Embryonic facial prominence (tissue), 1 donor: ENCODE measurements at regions not wholly inside any gene's neighbourhood (a gene's known extent, or its start where the extent isn't known, plus 50 kb on each side); places are given as distances from the start of the nearest gene placed in this dataset.
"Not testable (repeated sequence)": the region's sequence is repeated elsewhere in the genome, so short reads cannot be mapped to it uniquely, and the experiment has no call there.

Experiments used
- DNase-seq: peaks from one replicate; pipeline ENCODE4 v3.0.0-alpha.2; 2016; ENCODE audit errors: extremely low spot score

DNA sequence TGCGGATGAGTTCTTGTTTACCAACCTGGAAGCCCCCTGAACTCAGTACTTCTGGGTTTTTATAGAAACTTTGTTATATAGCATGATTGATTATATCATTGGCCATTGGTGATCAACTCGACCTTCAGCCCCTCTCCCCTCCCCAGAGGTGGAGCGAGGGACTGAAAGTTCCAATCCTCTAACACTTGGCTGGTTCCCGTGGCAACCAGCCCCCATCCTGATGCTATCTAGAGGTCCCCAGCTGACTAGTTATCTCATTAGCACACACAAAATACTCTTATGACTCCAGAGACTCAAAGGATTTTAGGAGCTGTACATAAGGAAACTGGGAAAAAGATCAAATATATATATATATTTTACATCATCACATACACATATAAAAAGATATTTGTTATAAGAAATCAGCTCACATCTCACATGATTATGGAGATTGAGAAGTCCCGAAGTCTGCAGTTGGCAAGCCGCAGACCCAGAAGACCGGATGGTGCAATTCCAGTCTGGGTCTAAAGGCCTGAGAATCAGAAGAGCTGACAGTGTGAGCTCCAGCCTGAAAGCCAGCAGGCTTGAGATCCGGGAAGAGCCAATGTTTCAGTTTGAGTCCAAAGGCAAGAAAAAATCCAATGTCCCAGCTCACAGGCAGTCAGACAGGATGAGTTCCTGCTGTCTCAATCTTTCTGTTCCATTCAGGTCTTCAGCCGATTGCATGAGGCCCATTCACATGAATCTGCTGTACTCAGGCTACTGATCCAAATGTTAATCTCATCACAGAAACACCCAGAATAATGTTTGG, 179.3 kb upstream of the DTNBP1 start:
- no peak for DNase-seq

GRCh38 chr6:15839969-15840541, 177.2 kb upstream of the DTNBP1 start:
- DNase-seq: no peak

GRCh38 chr6:15837205-15837604, 174.4 kb upstream of the DTNBP1 start:
- DNase-seq: no peak

DNA sequence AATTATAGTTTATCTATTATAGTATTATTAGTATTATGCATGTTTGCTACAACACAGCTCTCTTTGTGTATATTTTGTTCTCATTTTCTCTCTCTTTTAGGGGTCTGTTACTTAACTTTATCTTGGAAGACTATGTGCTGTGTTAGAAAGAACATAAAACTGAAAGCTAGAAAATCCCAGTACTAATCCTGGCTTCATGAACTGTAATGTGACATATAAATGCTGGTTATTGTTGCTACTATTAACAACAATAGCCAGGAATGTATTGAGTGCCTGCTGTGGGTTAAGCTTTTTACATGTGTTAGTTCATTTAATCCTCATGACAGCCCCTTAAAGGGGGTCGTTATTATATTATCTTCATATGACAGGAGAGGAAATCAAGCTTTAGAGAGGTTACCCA, 170.0 kb upstream of the DTNBP1 start:
- no peak for DNase-seq

DNA sequence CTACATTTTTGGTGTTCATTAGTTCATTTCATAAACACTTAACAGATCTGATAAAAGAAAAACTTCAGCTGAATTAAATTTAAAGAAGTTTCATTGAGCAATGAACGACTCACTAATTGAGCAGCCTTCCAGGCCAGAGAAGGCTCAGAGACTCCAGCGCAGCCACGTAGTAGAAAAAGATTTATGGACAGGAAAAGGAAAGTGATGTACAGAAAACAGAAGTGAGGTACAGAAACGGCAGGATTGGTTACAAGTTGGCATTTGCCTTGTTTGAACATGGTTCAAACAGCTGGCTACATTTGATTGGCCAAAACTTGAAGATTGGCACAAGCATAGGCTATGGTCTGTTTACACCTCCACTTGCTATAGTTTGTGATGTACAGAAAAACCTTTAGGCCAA, 166.3 kb upstream of the DTNBP1 start:
- no peak for DNase-seq

DNA sequence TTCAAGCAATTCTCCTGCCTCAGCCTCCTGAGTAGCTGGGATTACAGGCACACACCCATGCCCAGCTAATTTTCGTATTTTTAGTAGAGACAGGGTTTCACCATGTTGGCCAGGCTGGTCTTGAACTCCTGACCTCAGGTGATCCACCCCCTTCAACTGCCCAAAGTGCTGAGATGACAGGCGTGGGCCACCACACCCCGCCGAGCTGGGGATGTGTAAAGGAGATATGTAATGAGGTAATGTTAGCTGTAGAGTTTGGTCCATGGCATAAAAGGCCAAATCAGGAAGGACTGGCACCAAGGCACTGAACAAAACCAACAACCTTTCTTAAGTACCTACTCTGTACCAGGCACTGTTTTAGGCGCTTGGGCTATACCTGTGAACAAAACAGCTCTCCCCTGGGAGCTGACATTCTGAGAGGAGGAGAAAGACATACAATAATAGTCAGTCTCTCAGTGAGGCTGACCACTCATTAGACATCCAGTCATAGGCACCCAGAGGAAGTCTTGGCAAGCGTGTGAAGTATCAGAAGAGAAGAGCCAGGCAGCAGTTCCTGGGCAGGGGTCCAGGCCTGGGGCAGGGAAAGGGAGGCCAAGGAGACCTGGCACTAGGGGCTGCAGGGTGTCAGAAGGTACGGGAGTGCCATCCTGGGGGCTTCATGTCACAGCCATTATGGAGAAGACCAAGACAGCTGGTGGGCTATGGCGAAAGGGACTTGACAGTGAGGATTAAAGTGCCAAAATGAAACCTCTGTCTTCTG, 164.8 kb upstream of the DTNBP1 start:
- DNase-seq: no peak

- no peak for DNase-seq
Observed at GRCh38 chr6:15826814-15827318, 164.0 kb upstream of the DTNBP1 start.

DNA sequence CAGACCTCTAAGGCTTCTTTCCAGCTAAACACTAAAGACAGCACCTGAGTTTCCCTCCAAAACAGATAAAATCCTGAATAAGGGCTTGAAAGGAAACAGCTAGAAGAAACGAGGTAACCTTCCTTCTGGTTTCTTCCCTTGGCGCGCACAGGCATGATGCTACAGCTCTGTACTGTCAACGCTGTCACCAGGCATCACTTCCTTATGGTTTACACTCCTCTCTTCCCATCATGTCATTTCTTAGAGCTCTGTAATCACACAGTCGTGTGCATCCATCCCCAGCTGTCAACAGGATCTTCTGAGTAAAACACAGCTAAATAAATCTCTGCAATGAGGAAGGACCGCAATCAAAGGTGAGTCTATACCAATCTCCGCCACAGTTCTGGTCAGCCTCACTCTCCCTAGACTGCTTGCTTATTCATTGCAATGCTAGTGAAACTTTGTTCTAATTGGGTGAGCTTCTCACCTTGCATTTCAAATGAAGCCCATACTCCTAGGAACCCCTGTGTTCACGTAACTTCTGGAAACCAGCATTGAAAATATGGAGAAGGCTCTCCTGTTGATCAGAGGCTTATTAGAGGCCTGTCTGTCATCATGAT, 162.6 kb upstream of the DTNBP1 start:
- no peak for DNase-seq

DNA sequence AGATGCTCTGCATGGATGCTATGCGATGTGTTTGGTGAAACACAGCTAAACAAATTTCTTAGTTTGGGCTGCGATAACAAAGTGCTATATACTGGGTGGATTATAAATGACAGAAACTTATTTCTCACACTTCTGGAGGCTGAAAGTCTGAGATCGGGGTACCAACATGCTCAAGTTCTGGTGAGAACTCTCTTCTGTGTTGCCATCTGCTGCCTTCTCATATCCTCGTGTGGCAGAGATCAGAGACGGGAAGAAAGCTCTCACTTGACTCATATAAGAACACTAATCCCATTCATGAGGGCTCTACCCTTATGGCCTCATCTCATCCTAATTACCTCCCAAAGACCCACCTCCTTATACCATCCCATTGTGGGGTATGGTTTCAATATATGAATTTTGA, 162.0 kb upstream of the DTNBP1 start:
- DNase-seq: no peak

GRCh38 chr6:15823838-15824414, 161.1 kb upstream of the DTNBP1 start:
- no peak for DNase-seq

GRCh38 chr6:15822835-15823234, 160.0 kb upstream of the DTNBP1 start:
- DNase-seq: no peak

DNA sequence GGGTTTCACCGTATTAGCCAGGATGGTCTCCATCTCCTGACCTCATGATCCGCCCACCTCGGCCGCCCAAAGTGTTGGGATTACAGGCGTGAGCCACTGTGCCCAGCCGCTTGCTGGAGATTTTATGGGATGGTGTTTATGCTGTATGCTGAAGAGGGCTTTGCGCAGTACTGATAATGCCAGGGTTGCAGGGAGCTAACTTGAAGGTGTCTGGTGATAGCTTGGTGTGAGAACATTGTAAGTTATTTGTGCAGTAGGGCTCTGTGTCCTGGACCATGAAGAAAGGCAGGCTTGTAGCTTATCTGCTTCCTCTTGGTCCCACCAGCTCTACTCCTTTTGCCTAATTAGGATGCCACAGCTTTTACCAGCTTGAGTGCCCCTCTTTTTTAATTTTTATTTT, 157.0 kb upstream of the DTNBP1 start:
- DNase-seq: no peak

DNA sequence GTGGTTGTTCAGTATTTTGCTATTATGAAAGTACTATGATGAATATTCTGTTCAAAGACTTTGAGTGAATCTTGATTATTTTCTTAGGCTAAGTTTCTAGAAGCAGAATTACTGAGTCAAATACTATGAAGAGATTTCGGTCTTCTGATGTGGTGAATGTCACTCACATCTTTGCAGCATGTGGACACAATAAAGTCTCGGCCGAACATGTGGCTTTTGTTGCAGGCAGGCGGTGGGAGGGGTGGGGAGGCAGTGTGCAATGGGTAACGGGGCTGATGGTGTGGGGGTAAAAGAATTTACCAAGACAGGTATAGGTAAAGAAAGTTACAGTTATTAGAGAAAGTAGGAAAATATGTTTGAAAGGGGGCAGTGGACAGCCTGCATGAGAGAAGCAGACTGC, 156.4 kb upstream of the DTNBP1 start:
- no peak for DNase-seq

GRCh38 chr6:15818491-15818890, 155.7 kb upstream of the DTNBP1 start:
- no peak for DNase-seq

DNA sequence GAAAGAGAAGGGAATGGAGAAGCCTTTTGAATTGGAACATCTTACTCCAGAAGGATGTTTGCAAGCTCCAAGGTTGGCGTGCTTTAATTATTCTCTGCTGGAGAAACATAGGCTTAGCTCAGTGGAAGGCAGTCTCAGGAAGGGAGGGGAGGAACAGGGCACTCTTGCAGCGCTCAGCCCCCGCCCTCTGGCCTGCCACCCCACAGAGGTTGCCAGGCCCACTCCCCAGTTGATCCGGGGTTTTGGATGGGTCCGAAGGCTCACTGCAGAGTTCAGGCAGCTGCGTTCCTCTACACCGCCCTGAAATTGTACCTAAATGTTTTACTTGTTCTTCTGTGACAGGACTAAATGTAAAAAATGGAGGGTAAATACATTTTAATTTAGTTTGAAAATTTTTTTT, 155.2 kb upstream of the DTNBP1 start:
- DNase-seq: no peak

GRCh38 chr6:15817100-15817499, 154.3 kb upstream of the DTNBP1 start:
- no peak for DNase-seq

DNA sequence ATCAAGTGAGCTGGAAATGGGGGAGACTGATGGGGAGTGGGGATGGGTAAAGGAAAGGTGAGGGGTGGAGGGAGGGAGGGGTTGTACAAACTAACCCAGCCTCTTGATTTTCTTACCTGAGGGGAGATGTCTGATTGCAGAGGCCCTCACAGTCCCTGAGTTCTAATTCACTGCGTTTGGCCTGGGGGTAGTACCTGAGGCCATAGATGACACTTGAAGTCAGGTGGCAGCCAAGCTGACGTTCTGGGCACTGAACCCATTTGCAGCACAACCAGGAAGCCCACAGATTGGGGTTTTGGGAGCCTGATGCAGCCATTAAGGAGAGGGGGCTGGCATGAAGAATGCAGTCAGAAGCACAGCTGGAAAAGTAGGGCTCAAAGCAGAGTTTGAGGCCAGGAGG, 153.8 kb upstream of the DTNBP1 start:
- DNase-seq: no peak

GRCh38 chr6:15813698-15814097, 150.9 kb upstream of the DTNBP1 start:
- not testable (repeated sequence) for DNase-seq

DNA sequence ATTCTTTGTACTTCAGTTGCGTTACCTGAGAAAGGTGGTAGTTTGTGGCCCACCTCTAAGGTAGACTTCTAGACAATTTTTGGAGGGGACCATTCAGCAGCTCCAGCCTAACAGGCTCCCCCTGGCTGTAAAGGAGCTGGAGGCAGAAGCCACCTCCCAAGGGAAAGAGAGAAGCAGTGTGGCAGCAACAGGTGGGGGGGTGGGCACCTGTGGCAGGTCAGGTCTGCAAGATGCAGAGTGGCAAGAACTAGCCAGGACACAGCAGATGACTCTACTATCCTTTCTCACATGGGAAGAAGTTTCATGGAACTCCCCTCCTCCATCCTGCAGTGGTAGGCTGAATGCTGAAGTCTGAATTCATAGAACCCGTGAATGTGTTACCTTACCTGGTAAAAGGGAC, 148.3 kb upstream of the DTNBP1 start:
- no peak for DNase-seq

DNA sequence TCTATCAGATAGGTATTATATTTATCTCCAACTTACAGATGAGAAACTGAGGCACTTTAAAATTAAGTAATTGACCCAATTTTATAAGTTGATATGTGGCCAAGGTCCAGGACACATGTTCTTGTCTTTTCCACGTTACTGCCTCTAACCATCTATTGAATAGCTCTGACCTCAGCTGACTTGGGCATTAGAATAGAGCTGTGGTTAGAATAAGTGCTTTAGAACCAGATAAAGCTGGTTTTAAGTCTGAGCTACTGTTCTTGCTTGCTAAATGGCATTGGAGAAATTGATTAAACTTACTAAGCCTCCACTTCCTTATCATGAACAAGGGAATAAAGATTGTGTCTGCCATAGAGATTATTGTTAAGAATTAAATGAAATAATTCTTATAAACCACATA, 147.8 kb upstream of the DTNBP1 start:
- DNase-seq: no peak

GRCh38 chr6:15809367-15809766, 146.5 kb upstream of the DTNBP1 start:
- no peak for DNase-seq
